Fibroblast of lung (primary cell): ENCODE measurements at regions not wholly inside any gene's neighbourhood (a gene's known extent, or its start where the extent isn't known, plus 50 kb on each side); places are given as distances from the start of the nearest gene placed in this dataset.

Experiments used
- DNase-seq, 2 donors: peaks; one replicate each; pipeline versions ENCODE4 v3.0.0 to v3.0.0-alpha.2; 2010; ENCODE audit warnings: low read depth in 2 of 2
- H2AFZ ChIP-seq: 2 replicates; pipeline ENCODE4 v1.5.1; 2012; ENCODE audit warnings: low read length, control low read depth, inconsistent platforms
- H3K27ac ChIP-seq: 2 replicates; pipeline ENCODE4 v1.5.1; 2011; ENCODE audit warnings: low read length, control low read depth; ENCODE audit not compliant: insufficient read depth
- H3K27me3 ChIP-seq: 2 replicates; pipeline ENCODE4 v1.5.1; 2011; ENCODE audit warnings: mild to moderate bottlenecking, low read length; ENCODE audit not compliant: control insufficient read depth, insufficient read depth
- H3K36me3 ChIP-seq: 2 replicates; pipeline ENCODE4 v1.5.1; 2011; ENCODE audit warnings: low read length; ENCODE audit not compliant: control insufficient read depth, insufficient read depth
- H3K4me1 ChIP-seq: 2 replicates; pipeline ENCODE4 v1.5.1; 2011; ENCODE audit warnings: low read length; ENCODE audit not compliant: control insufficient read depth, insufficient read depth; ENCODE audit errors: extremely low read depth
- H3K4me2 ChIP-seq: 2 replicates; pipeline ENCODE4 v1.5.1; 2011; ENCODE audit warnings: low read length, control low read depth; ENCODE audit not compliant: insufficient read depth; ENCODE audit errors: extremely low read depth
- H3K4me3 ChIP-seq, 4 experiments: fragments of 200-600 bp in 1 of 4; sonication (generic) in 1 of 4; replicated peaks in 1 of 4; 2 replicates each; pipeline ENCODE4 v1.5.1; 2011 to 2016; ENCODE audit warnings: low read length in 4 of 4, low read depth in 3 of 4, mild to moderate bottlenecking in 3 of 4, control low read depth in 2 of 4, inconsistent platforms in 1 of 4, mixed read lengths in 1 of 4; ENCODE audit not compliant: insufficient read depth in 1 of 4; ENCODE audit errors: control extremely low read depth in 1 of 4
- H3K79me2 ChIP-seq: 2 replicates; pipeline ENCODE4 v1.5.1; 2012; ENCODE audit warnings: mild to moderate bottlenecking, low read length, inconsistent platforms; ENCODE audit not compliant: control insufficient read depth, insufficient read depth
- H3K9ac ChIP-seq: 2 replicates; pipeline ENCODE4 v1.5.1; 2011; ENCODE audit warnings: mild to moderate bottlenecking, low read length, control low read depth; ENCODE audit not compliant: insufficient read depth
- H3K9me3 ChIP-seq: 2 replicates; pipeline ENCODE4 v1.5.1; 2012; ENCODE audit warnings: low read depth, low read length; ENCODE audit not compliant: control insufficient read depth, insufficient read depth
- H4K20me1 ChIP-seq: 2 replicates; pipeline ENCODE4 v1.5.1; 2011; ENCODE audit warnings: low read length; ENCODE audit not compliant: control insufficient read depth, insufficient read depth; ENCODE audit errors: extremely low read depth
- CTCF ChIP-seq, 2 donors: IDR thresholded peaks in 1 of 2; conservative IDR thresholded peaks in 1 of 2; 1 replicate in 1 of 2; 2 replicates in 1 of 2; pipeline ENCODE4 v1.5.1; 2011 to 2012; ENCODE audit warnings: low read length in 2 of 2, control low read depth in 1 of 2, inconsistent platforms in 1 of 2, low read depth in 1 of 2, mild to moderate bottlenecking in 1 of 2
- EZH2 ChIP-seq: IDR thresholded peaks from 2 replicates; pipeline ENCODE4 v1.5.1; 2012; ENCODE audit warnings: low read length, control low read depth, mild to moderate bottlenecking; ENCODE audit errors: missing control alignments

- Histone ChIP-seq H3K27ac (no peak overlapping the region), H4K20me1 (no peaks in the 10 kb centered on the region), H3K4me1 (no peaks in the 10 kb centered on the region), H3K4me3 (no peak overlapping the region), H3K9me3 (no peaks in the 10 kb centered on the region), H3K27me3 (no peaks in the 10 kb centered on the region), H3K79me2 (no peaks in the 10 kb centered on the region), H3K9ac (no peak overlapping the region), H3K36me3 (no peaks in the 10 kb centered on the region), H3K4me2 (no peak overlapping the region), H2AFZ (no peak overlapping the region)
- TF ChIP-seq EZH2 (no peak), CTCF (conservative IDR thresholded peaks at IDR 0.05 in 1 of 2, IDR thresholded peaks at IDR 0.05 in 1 of 2; ENCODE audit: low read depth in 1 of 2, low read length in 2 of 2) (no peak)
- DNase-seq, result no peak
Observed at GRCh38 chr4:103425406-103425805, 227.3 kb upstream of the CENPE start.

DNA sequence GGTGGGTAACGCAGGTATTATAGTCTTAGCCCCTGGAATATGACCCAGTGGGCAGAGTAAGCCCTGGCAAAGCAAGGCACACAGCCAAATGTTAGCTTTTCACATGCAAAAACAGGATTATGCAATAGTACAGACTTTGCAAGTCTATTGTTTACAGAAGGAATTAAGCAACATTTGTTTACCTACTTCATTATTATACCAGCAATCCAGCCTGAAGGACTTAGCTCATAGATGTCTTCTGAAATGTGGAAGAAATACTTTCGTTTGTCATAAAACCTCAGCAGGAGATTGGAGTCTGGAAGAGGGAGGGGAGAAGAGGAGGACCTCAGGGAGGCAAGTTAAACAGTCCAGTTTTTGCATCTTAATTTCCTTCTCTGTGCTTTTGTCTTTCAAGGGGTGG lies 226.7 kb upstream of the CENPE start:
- H3K79me2 ChIP-seq, result no peaks in the 10 kb centered on the region
- no peak overlapping the region for H2AFZ ChIP-seq
- H3K4me3 ChIP-seq, result no peak overlapping the region
- no peak for DNase-seq
- H3K27ac ChIP-seq, result no peak overlapping the region
- H3K27me3 ChIP-seq, result no peaks in the 10 kb centered on the region
- TF ChIP-seq CTCF (conservative IDR thresholded peaks at IDR 0.05 in 1 of 2, IDR thresholded peaks at IDR 0.05 in 1 of 2; ENCODE audit: low read depth in 1 of 2, low read length in 2 of 2) (no peak), EZH2 (no peak)
- H3K36me3 ChIP-seq, result no peaks in the 10 kb centered on the region
- no peaks in the 10 kb centered on the region for H3K9me3 ChIP-seq
- no peaks in the 10 kb centered on the region for H4K20me1 ChIP-seq
- no peak overlapping the region for H3K4me2 ChIP-seq
- H3K4me1 ChIP-seq, result no peaks in the 10 kb centered on the region
- H3K9ac ChIP-seq, result no peak overlapping the region

DNA sequence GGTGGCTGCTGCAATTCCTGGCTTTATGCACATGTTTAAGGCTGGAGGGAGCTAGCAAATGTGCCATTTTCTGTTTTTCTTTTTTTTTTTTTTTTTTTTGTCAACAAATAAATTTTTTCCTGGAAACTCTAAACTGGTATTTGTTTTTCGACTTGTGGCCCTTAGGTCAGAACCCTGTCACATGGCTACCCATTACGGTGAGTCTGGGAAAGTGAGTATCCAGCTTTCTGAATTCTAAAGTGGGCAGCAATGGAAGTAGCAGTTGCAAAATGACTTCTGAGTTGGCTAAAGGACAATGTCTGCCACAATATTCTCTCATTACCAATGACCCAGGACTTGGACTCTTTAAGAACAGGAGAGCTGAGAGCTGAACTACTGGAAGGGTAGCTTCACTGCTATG lies 225.1 kb upstream of the CENPE start:
- no peak for DNase-seq

More for the DNA sequence above, 225.1 kb upstream of the CENPE start:
- Histone ChIP-seq H3K27ac (no peak overlapping the region), H3K4me3 (no peak overlapping the region), H3K27me3 (no peaks in the 10 kb centered on the region), H4K20me1 (no peaks in the 10 kb centered on the region), H3K79me2 (no peaks in the 10 kb centered on the region), H3K9ac (no peak overlapping the region), H3K9me3 (no peaks in the 10 kb centered on the region), H3K36me3 (no peaks in the 10 kb centered on the region), H3K4me1 (no peaks in the 10 kb centered on the region), H2AFZ (no peak overlapping the region), H3K4me2 (no peak overlapping the region)
- TF ChIP-seq EZH2 (no peak), CTCF (conservative IDR thresholded peaks at IDR 0.05 in 1 of 2, IDR thresholded peaks at IDR 0.05 in 1 of 2; ENCODE audit: low read depth in 1 of 2, low read length in 2 of 2) (no peak)
